VCaP (cell line): ENCODE measurements at regions not wholly inside any gene's neighbourhood (a gene's known extent, or its start where the extent isn't known, plus 50 kb on each side); places are given as distances from the start of the nearest gene placed in this dataset.
"Not testable (repeated sequence)": the region's sequence is repeated elsewhere in the genome, so short reads cannot be mapped to it uniquely, and the experiment has no call there.

Experiments used
- H3K27ac ChIP-seq: fragments of 450-650 bp; 2 replicates; pipeline ENCODE4 v1.5.1; 2017
- TF ChIP-seq, protein P1 (sequence below): fragments of 450-650 bp; conservative IDR thresholded peaks from 2 replicates; pipeline ENCODE4 v1.5.1; 2017; ENCODE audit warnings: mild to moderate bottlenecking, moderate library complexity

DNA sequence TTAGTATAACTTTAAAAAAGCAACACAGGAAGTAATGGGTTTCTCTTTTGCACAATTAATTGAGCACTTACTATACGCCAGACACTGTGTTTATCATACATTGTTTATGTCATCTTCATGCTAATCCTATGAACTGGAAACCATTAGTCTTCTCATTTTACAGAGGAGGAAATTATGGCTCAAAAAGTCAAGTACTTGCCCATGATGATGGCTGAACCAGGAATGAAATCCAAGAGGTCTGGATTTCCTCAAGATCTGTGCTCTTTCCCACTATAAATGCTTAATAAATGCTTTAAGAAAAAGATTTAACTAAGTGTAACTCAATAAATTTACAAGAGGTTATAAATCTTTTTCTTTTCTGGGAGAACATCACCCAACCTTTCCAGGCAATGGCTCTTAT lies 303.7 kb upstream of the RRP15 start:
- TF ChIP-seq, protein P1, sequence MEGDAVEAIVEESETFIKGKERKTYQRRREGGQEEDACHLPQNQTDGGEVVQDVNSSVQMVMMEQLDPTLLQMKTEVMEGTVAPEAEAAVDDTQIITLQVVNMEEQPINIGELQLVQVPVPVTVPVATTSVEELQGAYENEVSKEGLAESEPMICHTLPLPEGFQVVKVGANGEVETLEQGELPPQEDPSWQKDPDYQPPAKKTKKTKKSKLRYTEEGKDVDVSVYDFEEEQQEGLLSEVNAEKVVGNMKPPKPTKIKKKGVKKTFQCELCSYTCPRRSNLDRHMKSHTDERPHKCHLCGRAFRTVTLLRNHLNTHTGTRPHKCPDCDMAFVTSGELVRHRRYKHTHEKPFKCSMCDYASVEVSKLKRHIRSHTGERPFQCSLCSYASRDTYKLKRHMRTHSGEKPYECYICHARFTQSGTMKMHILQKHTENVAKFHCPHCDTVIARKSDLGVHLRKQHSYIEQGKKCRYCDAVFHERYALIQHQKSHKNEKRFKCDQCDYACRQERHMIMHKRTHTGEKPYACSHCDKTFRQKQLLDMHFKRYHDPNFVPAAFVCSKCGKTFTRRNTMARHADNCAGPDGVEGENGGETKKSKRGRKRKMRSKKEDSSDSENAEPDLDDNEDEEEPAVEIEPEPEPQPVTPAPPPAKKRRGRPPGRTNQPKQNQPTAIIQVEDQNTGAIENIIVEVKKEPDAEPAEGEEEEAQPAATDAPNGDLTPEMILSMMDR: no peak
- no peak overlapping the region for H3K27ac ChIP-seq

- TF ChIP-seq, protein P1: no peak
- H3K27ac ChIP-seq: no peak overlapping the region
These were observed 302.6 kb upstream of the RRP15 start for GRCh38 chr1:217982331-217983050.

DNA sequence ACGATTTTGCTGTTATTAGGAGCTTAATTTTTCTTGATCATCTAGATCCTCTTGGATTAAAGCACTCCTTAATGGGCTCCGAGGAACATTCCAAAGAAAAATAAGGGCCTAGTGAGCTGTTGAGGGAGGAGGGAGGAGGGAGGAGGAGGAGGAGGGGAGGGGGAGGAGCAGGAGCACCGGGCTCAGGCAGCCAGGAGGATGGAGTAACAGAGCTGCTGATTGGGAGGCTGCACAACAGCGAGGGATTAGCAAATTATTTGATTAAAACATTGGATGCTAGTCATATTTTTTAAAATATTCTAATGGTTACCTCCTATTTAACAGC lies 302.1 kb upstream of the RRP15 start:
- TF ChIP-seq, protein P1: no peak
- H3K27ac ChIP-seq: no peak overlapping the region

DNA sequence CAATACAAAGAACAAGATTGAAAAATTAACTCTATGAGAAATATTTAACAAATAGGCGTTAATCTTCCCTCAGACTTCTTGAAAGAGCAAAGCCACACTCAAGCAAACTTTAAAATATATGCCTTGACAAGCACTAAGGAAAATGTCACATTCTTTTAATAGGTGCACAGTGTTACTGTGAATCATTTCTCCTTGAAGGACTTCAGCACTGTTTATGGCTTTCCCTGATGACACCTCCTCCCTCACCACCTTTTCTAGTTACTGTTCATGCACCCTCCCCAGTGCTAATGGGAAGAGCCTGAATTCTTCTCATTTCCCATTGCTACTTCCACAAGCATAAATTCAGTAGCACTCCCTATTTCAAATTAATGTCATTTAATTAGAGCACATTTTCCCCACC lies 299.5 kb upstream of the RRP15 start:
- H3K27ac ChIP-seq: no peak overlapping the region
- TF ChIP-seq, protein P1: no peak

GRCh38 chr1:217989510-217989909 lies 295.6 kb upstream of the RRP15 start:
- H3K27ac ChIP-seq: no peak overlapping the region
- TF ChIP-seq, protein P1: no peak

DNA sequence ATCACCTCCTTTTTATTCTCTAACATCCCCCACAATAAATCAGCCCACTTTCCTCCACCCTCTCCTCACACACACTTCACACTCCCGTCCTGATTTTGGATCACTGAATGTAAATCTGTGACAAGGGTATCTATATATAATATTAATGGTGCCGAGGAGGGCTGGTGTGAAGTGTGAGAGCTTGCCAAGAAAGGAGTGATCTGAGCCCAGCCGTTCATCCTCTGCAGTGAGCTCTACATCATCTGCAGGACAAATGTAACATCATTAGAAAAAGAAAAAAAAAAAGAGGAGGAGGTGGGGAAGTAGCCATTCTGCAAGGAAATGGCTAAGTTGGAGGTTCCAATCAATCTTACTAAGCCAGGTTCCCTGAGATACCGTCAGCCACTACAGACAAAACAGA lies 291.7 kb upstream of the RRP15 start:
- TF ChIP-seq, protein P1: no peak

DNA sequence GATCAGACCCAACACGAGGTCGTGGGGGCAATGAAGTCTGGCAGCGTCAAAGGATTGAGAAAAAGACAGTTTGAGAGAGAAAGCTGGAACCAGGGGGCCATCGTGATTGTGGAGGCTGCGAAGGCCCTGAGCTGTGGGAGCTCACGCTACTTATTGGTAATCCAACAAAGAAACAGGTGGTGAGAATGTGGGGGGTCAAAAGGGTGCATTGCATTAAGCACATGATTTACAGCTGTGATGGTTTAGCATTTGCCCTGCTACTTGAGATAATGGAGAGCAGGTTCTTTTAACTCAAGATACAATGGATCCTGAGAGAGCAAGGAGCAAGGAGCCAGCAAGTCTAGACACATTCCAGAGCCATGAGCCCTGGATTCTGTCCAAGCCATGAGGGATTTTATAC lies 276.8 kb upstream of the RRP15 start:
- not testable (repeated sequence) for H3K27ac ChIP-seq

More for the DNA sequence above, 291.7 kb upstream of the RRP15 start:
- no peak overlapping the region for H3K27ac ChIP-seq

GRCh38 chr1:218015106-218015505 lies 270.0 kb upstream of the RRP15 start:
- not testable (repeated sequence) for H3K27ac ChIP-seq
